GM12878 (cell line): ENCODE measurements at regions not wholly inside any gene's neighbourhood (a gene's known extent, or its start where the extent isn't known, plus 50 kb on each side); places are given as distances from the start of the nearest gene placed in this dataset.

Experiments used
- CREB1 ChIP-seq: IDR thresholded peaks from 2 replicates; pipeline ENCODE4 v1.6.1; 2012; ENCODE audit warnings: low read depth, mild to moderate bottlenecking, inconsistent platforms
- FOXM1 ChIP-seq: IDR thresholded peaks from 2 replicates; pipeline ENCODE4 v1.6.1; 2012; ENCODE audit warnings: low read depth, mild to moderate bottlenecking, inconsistent platforms, low read length, moderate library complexity
- IKZF2 ChIP-seq, 2 experiments: fragments of 450-650 bp; IDR thresholded peaks; 2 replicates each; pipeline ENCODE4 v1.6.1; 2017; ENCODE audit warnings: mild to moderate bottlenecking in 2 of 2, moderate library complexity in 2 of 2
- KDM1A ChIP-seq: fragments of 200-600 bp; sonication (generic); IDR thresholded peaks from 2 replicates; pipeline ENCODE4 v1.6.1; 2016; ENCODE audit warnings: borderline replicate concordance
- POLR2AphosphoS5 ChIP-seq: IDR thresholded peaks from 2 replicates; pipeline ENCODE4 v1.6.1; 2011; ENCODE audit warnings: mild to moderate bottlenecking, low read length, inconsistent platforms
- RFX5 ChIP-seq: IDR thresholded peaks from 2 replicates; pipeline ENCODE4 v1.6.1; 2011; ENCODE audit warnings: low read depth, low read length, improper control_type of control experiment
- SMAD1 ChIP-seq: fragments of 450-650 bp; IDR thresholded peaks from 2 replicates; pipeline ENCODE4 v1.6.1; 2018; ENCODE audit warnings: mild to moderate bottlenecking, low read depth; ENCODE audit not compliant: partially characterized antibody
- SRF ChIP-seq, 2 experiments: IDR thresholded peaks; 2 replicates each; pipeline ENCODE4 v1.6.1; 2011; ENCODE audit warnings: low read depth in 2 of 2, low read length in 2 of 2, mild to moderate bottlenecking in 1 of 2, moderate library complexity in 1 of 2
- ZZZ3 ChIP-seq: IDR thresholded peaks from 2 replicates; pipeline ENCODE4 v1.6.1; 2011; ENCODE audit warnings: low read depth; ENCODE audit not compliant: control insufficient read depth, insufficient read length
- TF ChIP-seq, protein P1 (sequence below), 3 experiments: IDR thresholded peaks in 2 of 3; conservative IDR thresholded peaks in 1 of 3; 2 replicates each; pipeline ENCODE4 v1.5.1; 2011; ENCODE audit warnings: low read depth in 3 of 3, low read length in 3 of 3, mild to moderate bottlenecking in 3 of 3, control low read depth in 2 of 3, moderate library complexity in 2 of 3, inconsistent platforms in 1 of 3, mixed read lengths in 1 of 3; ENCODE audit not compliant: control insufficient read depth in 2 of 3, insufficient read depth in 1 of 3; ENCODE audit errors: extremely low read depth in 1 of 3
- TF ChIP-seq, protein P2 (sequence below): IDR thresholded peaks from 2 replicates; pipeline ENCODE4 v1.6.1; 2011; ENCODE audit warnings: low read depth, low read length, improper control_type of control experiment, borderline replicate concordance
- TF ChIP-seq, protein P3 (sequence below): fragments of 450-650 bp; formaldehyde crosslinking; IDR thresholded peaks from 2 replicates; pipeline ENCODE4 v1.4.0; 2020; ENCODE audit warnings: mild to moderate bottlenecking, moderate library complexity

DNA sequence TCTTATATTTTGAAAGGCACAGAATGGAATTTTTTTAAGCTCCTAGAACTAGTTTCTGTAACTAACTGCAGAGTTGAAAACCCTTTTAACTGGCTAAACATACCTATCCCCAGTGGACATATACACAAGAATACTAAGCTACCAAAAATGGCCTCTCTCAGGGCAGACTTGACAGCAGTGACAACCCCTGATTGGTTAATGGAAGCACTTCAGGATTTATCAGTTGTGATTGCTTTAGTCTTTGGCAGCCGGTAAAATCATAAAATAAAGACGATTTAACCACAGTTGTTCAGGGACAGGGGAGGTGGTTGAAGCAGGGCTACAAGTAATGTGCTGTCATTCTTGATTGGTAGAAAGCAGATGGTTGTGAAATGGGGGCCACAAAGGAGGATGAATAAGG is 452.0 kb upstream of the SOX9 start:
- TF ChIP-seq IKZF2 (IDR thresholded peaks at IDR 0.05) (no peak), KDM1A (no peak), SMAD1 (no peak), POLR2AphosphoS5 (no peak), FOXM1 (no peak), CREB1 (no peak), ZZZ3 (no peak), SRF (IDR thresholded peaks at IDR 0.05; ENCODE audit: low read depth in 2 of 2, low read length in 2 of 2) (no peak), RFX5 (no peak)
- TF ChIP-seq, protein P1, sequence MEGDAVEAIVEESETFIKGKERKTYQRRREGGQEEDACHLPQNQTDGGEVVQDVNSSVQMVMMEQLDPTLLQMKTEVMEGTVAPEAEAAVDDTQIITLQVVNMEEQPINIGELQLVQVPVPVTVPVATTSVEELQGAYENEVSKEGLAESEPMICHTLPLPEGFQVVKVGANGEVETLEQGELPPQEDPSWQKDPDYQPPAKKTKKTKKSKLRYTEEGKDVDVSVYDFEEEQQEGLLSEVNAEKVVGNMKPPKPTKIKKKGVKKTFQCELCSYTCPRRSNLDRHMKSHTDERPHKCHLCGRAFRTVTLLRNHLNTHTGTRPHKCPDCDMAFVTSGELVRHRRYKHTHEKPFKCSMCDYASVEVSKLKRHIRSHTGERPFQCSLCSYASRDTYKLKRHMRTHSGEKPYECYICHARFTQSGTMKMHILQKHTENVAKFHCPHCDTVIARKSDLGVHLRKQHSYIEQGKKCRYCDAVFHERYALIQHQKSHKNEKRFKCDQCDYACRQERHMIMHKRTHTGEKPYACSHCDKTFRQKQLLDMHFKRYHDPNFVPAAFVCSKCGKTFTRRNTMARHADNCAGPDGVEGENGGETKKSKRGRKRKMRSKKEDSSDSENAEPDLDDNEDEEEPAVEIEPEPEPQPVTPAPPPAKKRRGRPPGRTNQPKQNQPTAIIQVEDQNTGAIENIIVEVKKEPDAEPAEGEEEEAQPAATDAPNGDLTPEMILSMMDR (IDR thresholded peaks at IDR 0.05 in 2 of 3, conservative IDR thresholded peaks at IDR 0.05 in 1 of 3; ENCODE audit: control insufficient read depth in 2 of 3, extremely low read depth in 1 of 3, insufficient read depth in 1 of 3, low read depth in 3 of 3, low read length in 3 of 3): no peak
- TF ChIP-seq, protein P2, sequence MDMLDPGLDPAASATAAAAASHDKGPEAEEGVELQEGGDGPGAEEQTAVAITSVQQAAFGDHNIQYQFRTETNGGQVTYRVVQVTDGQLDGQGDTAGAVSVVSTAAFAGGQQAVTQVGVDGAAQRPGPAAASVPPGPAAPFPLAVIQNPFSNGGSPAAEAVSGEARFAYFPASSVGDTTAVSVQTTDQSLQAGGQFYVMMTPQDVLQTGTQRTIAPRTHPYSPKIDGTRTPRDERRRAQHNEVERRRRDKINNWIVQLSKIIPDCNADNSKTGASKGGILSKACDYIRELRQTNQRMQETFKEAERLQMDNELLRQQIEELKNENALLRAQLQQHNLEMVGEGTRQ: no peak
- TF ChIP-seq, protein P3, sequence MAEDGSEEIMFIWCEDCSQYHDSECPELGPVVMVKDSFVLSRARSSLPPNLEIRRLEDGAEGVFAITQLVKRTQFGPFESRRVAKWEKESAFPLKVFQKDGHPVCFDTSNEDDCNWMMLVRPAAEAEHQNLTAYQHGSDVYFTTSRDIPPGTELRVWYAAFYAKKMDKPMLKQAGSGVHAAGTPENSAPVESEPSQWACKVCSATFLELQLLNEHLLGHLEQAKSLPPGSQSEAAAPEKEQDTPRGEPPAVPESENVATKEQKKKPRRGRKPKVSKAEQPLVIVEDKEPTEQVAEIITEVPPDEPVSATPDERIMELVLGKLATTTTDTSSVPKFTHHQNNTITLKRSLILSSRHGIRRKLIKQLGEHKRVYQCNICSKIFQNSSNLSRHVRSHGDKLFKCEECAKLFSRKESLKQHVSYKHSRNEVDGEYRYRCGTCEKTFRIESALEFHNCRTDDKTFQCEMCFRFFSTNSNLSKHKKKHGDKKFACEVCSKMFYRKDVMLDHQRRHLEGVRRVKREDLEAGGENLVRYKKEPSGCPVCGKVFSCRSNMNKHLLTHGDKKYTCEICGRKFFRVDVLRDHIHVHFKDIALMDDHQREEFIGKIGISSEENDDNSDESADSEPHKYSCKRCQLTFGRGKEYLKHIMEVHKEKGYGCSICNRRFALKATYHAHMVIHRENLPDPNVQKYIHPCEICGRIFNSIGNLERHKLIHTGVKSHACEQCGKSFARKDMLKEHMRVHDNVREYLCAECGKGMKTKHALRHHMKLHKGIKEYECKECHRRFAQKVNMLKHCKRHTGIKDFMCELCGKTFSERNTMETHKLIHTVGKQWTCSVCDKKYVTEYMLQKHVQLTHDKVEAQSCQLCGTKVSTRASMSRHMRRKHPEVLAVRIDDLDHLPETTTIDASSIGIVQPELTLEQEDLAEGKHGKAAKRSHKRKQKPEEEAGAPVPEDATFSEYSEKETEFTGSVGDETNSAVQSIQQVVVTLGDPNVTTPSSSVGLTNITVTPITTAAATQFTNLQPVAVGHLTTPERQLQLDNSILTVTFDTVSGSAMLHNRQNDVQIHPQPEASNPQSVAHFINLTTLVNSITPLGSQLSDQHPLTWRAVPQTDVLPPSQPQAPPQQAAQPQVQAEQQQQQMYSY (CRISPR knock-in tag): no peak
